Stimulated activated naive B cell treated with anti-CD40 and anti-IgM and Interleukin-4, amounts not matched to agents 10 μg/mL and 1 μg/mL and 100 μg/mL, for 72 hours (primary cell): ENCODE measurements at regions not wholly inside any gene's neighbourhood (a gene's known extent, or its start where the extent isn't known, plus 50 kb on each side); places are given as distances from the start of the nearest gene placed in this dataset.

ENCODE experiments used
- ATAC-seq, 2 donors: fragments of 150-1000 bp; cut with Tn5 transposase; replicated peaks; 2 replicates each; pipeline ENCODE4 v1.10.0; 2021; ENCODE audit warnings: moderate library complexity in 1 of 2
- DNase-seq: peaks from one replicate; pipeline ENCODE4 v3.0.0; 2021
- H3K27ac Mint-ChIP-seq: one replicate; pipeline ENCODE4 v1.8.0; 2022; ENCODE audit warnings: mild to moderate bottlenecking, mixed read lengths
- H3K27me3 Mint-ChIP-seq, 2 donors: one replicate each; pipeline ENCODE4 v1.8.0; 2022; ENCODE audit warnings: mixed read lengths in 2 of 2
- H3K36me3 Mint-ChIP-seq, 2 donors: one replicate each; pipeline ENCODE4 v1.8.0; 2022; ENCODE audit warnings: mixed read lengths in 2 of 2, mild to moderate bottlenecking in 1 of 2
- H3K4me1 Mint-ChIP-seq, 2 donors: one replicate each; pipeline ENCODE4 v1.8.0; 2022; ENCODE audit warnings: mixed read lengths in 2 of 2, mild to moderate bottlenecking in 1 of 2
- H3K4me3 Mint-ChIP-seq, 2 donors: one replicate each; pipeline ENCODE4 v1.8.0; 2022; ENCODE audit warnings: mild to moderate bottlenecking in 2 of 2, mixed read lengths in 2 of 2, moderate library complexity in 1 of 2
- H3K9me3 Mint-ChIP-seq, 2 donors: one replicate each; pipeline ENCODE4 v1.8.0; 2022; ENCODE audit warnings: mixed read lengths in 2 of 2, mild to moderate bottlenecking in 1 of 2

GRCh38 chrX:22944945-22945344 is 54.8 kb upstream of the DDX53 start:
- no peaks in the 10 kb centered on the region for H3K4me1 Mint-ChIP-seq
- H3K36me3 Mint-ChIP-seq, result no peaks in the 10 kb centered on the region
- peaks cover 0 to 8% of the 10 kb centered on the region in 2 donors for H3K9me3 Mint-ChIP-seq
- H3K27ac Mint-ChIP-seq, result no peak overlapping the region
- no peak overlapping the region for H3K4me3 Mint-ChIP-seq
- ATAC-seq (no peak), DNase-seq (no peak)
- H3K27me3 Mint-ChIP-seq, result no peaks in the 10 kb centered on the region
